ENCODE measurements at regions not wholly inside any gene's neighbourhood (a gene's known extent, or its start where the extent isn't known, plus 50 kb on each side); places are given as distances from the start of the nearest gene placed in this dataset.

DNA sequence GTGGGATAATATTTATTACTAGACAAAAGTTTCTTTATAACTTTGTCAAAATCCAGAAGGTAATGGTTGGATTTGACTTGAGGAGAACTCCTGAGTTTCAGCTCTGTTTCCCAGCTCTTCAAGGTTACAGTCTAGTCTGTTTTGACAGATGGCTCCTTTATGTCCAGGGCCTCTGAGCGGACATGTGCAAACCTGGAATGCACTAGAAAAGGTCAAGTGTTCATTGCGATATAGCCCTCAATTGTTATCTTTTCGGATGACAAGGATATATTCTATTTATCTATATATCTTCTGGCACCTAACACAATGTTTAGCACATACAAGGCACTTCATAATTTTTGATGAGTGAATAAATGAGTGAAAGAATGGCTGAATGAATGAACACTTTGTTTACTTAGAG lies 513.2 kb upstream of the GOLIM4 start:
- no peaks in the 10 kb centered on the region for H3K36me3 ChIP-seq (replicated peaks in 1 of 2; ENCODE audit: control insufficient read depth in 1 of 2, insufficient read depth in 2 of 2, low read length in 1 of 2)
- no peaks in the 10 kb centered on the region for H3K9me3 ChIP-seq
- ChIA-PET POLR2A (no interaction called here), CTCF (interaction anchor here (0.8 to 2.1 kb wide), 4 partner anchors 9 to 238 kb away, joined by 3 to 8 read pairs (median 4); no protein-coding TSS in a partner anchor)
- no peak overlapping the region for H3K4me3 ChIP-seq (ENCODE audit: low read depth in 2 of 2, low read length in 1 of 2)
- H3K79me2 ChIP-seq (ENCODE audit: insufficient read depth) = no peaks in the 10 kb centered on the region
- TF ChIP-seq MXI1 (IDR thresholded peaks at IDR 0.05; ENCODE audit: low read depth, low read length) (no peak), CHD2 (IDR thresholded peaks at IDR 0.05; ENCODE audit: low read length, partially characterized antibody) (no peak), YY1 (IDR thresholded peaks at IDR 0.05; ENCODE audit: low read depth) (no peak), NFIC (IDR thresholded peaks at IDR 0.05; ENCODE audit: borderline replicate concordance) (no peak), POLR2AphosphoS5 (IDR thresholded peaks at IDR 0.05; ENCODE audit: low read depth, low read length) (no peak), TEAD4 (IDR thresholded peaks at IDR 0.05; ENCODE audit: borderline replicate concordance, insufficient read depth) (no peak), GATA2 (CRISPR knock-in tag; IDR thresholded peaks at IDR 0.05) (no peak), JUND (IDR thresholded peaks at IDR 0.05) (no peak), REST (IDR thresholded peaks at IDR 0.05; ENCODE audit: low read depth, low read length) (no peak), RXRA (IDR thresholded peaks at IDR 0.05; ENCODE audit: borderline replicate concordance, low read depth) (no peak), EP300 (IDR thresholded peaks at IDR 0.05; ENCODE audit: borderline replicate concordance in 1 of 2, low read depth in 1 of 2, low read length in 1 of 2) (no peak), TCF12 (IDR thresholded peaks at IDR 0.05) (no peak), GABPA (IDR thresholded peaks at IDR 0.05; ENCODE audit: low read depth) (no peak)
- TF ChIP-seq, protein P1, sequence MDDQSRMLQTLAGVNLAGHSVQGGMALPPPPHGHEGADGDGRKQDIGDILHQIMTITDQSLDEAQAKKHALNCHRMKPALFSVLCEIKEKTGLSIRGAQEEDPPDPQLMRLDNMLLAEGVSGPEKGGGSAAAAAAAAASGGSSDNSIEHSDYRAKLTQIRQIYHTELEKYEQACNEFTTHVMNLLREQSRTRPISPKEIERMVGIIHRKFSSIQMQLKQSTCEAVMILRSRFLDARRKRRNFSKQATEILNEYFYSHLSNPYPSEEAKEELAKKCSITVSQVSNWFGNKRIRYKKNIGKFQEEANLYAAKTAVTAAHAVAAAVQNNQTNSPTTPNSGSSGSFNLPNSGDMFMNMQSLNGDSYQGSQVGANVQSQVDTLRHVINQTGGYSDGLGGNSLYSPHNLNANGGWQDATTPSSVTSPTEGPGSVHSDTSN (IDR thresholded peaks at IDR 0.05) = no peak
- TF ChIP-seq, protein P2, sequence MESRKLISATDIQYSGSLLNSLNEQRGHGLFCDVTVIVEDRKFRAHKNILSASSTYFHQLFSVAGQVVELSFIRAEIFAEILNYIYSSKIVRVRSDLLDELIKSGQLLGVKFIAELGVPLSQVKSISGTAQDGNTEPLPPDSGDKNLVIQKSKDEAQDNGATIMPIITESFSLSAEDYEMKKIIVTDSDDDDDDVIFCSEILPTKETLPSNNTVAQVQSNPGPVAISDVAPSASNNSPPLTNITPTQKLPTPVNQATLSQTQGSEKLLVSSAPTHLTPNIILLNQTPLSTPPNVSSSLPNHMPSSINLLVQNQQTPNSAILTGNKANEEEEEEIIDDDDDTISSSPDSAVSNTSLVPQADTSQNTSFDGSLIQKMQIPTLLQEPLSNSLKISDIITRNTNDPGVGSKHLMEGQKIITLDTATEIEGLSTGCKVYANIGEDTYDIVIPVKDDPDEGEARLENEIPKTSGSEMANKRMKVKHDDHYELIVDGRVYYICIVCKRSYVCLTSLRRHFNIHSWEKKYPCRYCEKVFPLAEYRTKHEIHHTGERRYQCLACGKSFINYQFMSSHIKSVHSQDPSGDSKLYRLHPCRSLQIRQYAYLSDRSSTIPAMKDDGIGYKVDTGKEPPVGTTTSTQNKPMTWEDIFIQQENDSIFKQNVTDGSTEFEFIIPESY (IDR thresholded peaks at IDR 0.05; ENCODE audit: borderline replicate concordance, low read depth) = no peak
- H4K20me1 ChIP-seq (ENCODE audit: insufficient read depth) = no peaks in the 10 kb centered on the region
- H3K4me1 ChIP-seq (ENCODE audit: control insufficient read depth in 1 of 2, insufficient read depth in 2 of 2, low read depth in 1 of 2, low read length in 1 of 2) = no peaks in the 10 kb centered on the region
- H2AFZ ChIP-seq (ENCODE audit: low read depth) = no peak overlapping the region
- DNase-seq = no peak
- H3K4me2 ChIP-seq = no peak overlapping the region
- H3K9ac ChIP-seq = no peak overlapping the region
- H3K27ac ChIP-seq (ENCODE audit: low read depth in 2 of 2, low read length in 1 of 2) = no peak overlapping the region
- no peaks in the 10 kb centered on the region for H3K27me3 ChIP-seq (ENCODE audit: insufficient read depth)
- H3K9me2 ChIP-seq = no peaks in the 10 kb centered on the region
- WGBS (ENCODE audit: low lambda C conversion rate) = 70% methylated on average over 3 of the region's 3 CpGs
- no peaks in the 10 kb centered on the region for H3F3A ChIP-seq (replicated peaks; ENCODE audit: insufficient read depth)

All from SK-N-SH (cell line).